Hippocampal formation (tissue), 2 donors: ENCODE measurements at regions not wholly inside any gene's neighbourhood (a gene's known extent, or its start where the extent isn't known, plus 50 kb on each side); places are given as distances from the start of the nearest gene placed in this dataset.
"Not testable (repeated sequence)": the region's sequence is repeated elsewhere in the genome, so short reads cannot be mapped to it uniquely, and the experiment has no call there.

Experiments used
- DNase-seq, 2 donors: peaks; one replicate each; lab custom pipeline; 2025; lab: John Stamatoyannopoulos, UW

DNA sequence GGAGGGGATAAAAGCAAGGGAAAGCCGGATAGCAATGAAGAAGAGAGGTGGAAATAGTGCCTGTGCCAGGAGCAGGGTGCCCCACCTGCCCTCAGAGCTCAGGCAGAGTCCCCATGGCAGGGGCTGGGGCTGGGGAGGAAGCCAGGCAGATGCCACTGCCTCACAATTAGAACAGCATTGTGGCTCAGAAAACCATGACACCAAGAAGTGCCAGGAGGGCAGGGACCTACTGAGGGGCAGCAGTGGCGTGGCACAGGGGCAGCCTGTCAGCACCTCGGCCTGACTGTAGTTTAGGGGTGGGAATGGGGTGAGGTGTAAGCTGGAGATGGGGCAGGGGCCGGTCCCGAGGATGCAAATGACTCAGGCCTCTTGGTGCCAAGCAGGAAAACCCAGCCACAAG is 532.1 kb upstream of the B3GAT1 start:
- no peak for DNase-seq

- no peak for DNase-seq
Measured at GRCh38 chr11:134943544-134943943, 531.5 kb upstream of the B3GAT1 start.

DNA sequence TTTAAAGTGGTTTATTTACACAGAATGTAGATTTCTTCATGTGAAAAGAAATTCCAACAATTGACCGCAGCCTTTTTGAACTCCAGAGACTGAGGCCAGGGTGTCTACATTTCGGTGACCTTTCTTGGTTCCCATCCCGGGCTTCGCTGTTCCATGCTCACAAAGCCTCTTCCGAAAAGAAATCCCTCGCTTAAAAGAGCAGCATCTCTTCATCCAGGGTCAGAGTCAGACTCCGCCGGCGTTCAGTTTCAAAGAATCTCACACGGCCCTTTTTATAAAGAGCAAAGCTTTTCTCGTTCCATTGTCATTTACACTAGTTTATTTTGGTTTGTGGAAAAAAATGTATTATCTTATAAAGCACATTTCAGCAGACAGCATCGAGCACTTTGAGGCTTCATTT is 530.6 kb upstream of the B3GAT1 start:
- no peak for DNase-seq

DNA sequence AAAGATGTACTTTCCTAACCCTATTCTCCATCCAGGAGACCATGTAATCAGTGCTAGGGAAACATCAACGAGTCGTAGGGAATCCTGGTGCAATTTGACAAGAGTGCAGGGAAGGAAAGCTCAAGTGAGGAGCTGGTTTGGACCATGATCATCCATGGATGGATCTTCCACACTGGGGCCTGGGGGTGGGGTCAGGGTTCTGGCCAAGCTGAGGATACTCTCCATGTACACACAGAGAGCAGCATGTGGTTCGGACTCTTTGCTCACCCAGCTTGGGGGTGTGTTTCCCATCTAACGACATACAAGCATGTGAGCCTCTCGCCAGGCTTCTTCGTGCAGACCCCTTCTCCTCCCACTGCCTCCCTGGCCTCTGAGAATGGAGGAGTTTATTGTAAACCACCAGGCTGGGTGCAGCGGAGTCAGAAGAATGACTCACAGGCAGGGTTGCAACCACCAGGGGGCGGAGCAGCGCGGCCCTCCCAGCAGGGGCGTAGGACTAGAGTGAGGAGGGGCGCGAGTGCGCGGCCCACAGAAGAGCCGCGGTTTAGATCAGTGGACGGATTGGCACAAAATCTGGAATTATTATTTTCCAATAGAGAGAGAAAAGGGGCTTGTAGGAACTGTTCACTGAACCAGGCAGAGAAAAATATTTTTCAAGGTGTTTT is 530.0 kb upstream of the B3GAT1 start:
- DNase-seq, result peak in 1 of 2 donors; percentile 13

- no peak for DNase-seq
Measured at GRCh38 chr11:134941326-134941725, 529.3 kb upstream of the B3GAT1 start.

GRCh38 chr11:134940441-134941126 is 528.5 kb upstream of the B3GAT1 start:
- no peak for DNase-seq

GRCh38 chr11:134939905-134940304 is 527.9 kb upstream of the B3GAT1 start:
- DNase-seq, result no peak

DNA sequence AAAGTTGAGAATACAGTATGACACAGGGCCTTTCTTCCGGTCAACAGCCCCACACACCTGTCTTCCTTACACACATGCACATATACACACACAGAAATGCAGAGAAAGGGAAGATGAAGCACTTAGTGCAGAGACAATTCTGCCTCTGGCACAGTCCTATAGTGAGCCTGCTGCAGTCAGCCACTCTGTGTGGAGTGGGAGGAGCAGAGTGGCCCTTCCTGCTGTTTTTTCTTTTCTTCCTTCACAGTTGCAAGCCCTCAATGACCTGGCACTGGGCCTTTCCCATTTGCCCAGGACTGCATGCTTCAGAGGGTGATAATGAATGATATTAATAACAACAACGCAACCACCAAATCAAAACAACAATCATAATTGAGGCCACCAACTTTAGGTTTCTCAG is 527.0 kb upstream of the B3GAT1 start:
- no peak for DNase-seq

DNA sequence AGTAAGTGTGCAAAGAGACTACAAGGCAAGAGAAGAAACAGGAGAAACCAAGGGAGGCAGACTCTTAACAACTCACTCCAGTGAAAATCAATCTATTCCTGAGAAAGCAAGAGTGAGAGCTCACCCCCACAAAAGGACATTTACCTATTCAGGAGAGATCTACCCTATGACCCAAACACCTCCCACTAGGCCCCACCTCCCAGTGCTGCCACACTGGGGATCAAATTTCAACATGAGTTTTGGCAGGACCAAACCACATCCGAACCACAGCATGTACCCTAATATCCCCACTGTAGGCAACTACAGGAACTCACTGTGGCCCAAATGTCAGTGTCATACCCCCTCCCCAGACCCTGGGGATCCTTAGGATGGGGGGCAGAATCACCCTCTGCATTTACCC is 526.2 kb upstream of the B3GAT1 start:
- DNase-seq, result no peak

GRCh38 chr11:134937193-134937592 is 525.2 kb upstream of the B3GAT1 start:
- DNase-seq, result not testable (repeated sequence)

DNA sequence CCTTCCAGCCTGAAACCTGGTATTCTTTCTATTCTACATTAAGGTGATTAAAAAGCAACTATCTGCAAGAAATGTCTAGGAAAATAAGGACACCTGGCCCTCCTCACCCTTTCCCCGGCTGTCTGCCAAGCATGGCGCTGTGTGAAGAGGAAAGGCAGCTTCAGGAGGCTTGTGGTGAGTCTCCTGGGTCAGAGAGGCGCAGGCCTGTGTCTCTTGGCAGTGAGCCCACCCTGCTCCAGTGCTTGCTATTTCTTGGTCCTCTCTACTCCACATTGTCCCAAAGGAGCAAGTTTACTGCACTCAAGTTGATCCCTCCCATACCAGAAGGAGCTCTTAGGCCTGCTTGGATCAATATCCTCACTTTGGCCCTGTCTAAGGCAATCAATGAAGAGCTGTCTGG is 520.7 kb upstream of the B3GAT1 start:
- DNase-seq, result no peak

DNA sequence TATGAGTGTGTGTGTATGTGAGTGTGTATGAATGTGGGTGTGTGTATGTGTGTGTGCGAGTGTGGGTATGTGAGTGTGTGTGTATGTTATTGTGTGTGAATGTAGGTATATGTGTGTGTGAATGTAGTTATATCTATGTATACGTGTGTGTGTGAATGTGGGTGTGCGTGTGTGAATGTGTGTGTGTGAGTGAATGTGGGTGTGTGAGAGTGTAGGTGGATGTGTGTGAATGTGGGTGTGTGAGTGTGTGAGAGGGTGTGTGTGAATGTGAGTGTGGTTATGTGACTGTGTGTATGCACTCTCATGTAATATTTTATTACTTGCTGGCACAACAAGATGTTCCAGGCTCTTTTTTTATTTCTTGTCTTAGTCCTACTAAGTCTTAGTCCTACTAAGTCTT is 513.4 kb upstream of the B3GAT1 start:
- no peak for DNase-seq

- DNase-seq, result no peak
Measured at GRCh38 chr11:134923441-134923840, 511.4 kb upstream of the B3GAT1 start.

DNA sequence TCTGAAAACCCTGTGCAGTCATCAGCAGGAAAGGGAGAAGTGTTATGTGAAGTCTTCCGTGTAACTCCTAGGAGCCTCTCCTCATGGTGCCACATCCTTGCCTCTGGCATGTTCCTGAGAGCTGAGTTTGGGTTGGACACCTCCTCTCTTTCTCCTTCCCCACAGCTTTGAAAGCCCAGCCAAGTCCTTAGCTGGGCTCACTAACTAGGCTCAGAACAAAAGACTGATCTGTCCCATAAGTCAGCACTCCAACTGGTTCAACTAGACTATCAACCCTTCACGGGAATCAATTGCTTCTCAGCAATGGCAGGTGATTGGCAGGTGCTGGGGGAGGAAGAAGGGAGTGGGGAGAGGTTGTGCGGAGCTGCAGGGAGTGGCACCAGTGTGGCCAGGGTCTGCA is 509.9 kb upstream of the B3GAT1 start:
- no peak for DNase-seq

- DNase-seq, result no peak
Measured at GRCh38 chr11:134920851-134921608, 509.0 kb upstream of the B3GAT1 start.

DNA sequence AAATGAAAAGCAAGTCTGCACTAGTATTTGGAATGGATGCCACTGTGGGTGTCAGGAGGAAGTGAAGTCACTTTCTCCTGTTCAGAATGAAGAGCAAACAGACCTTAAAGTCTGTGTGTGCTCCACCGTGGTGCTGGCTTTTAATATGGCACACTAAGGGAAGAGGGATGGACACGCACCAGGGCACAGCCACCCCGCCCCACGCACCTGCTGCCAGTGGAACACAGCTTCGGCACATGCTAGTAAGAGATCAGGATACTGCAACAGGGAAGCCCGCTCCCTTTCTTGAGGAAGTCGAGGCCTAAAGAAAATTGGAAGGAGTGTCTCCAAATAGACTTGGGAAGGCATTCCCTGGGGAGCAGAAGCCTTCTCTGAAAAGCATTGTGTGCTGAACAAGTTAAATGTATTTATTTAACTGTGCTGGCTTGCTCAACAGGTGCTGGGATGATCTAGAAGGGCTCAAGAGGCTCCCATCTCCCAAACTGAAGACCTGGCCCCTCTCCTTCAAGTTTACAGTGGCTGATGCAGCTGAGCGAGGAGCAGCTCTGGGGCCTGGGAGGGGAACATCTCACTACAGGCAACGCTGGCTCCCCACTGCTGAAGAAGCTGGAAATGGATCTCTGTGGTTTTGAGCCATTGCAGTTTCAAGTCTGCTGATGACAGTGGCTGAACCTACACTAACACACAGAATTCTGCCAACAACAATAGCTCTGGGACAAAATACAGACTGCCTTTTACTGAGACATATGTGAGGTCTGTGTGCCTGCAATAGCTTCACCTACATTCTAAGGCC is 504.6 kb upstream of the B3GAT1 start:
- DNase-seq, result no peak

- DNase-seq, result no peak
Measured at GRCh38 chr11:134915881-134916280, 503.8 kb upstream of the B3GAT1 start.

DNA sequence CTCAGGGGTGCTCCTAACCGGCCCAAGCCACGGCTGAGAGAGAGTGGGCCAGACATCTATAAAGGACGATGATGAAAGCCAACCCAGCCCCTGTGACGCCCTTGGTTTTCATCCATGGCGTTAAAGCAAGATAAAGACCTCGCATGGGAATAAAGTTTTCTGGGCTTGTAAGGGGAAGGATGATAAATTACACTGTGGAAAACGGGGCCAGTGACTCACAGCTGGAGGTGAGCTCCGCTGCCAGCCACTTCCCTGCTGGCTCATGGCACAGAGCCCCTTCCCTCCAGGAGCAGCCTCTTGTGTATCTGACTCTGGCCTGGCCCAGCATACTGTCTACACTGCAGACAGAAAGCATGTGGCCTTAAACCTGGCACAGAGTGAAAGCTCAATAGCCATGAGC is 503.2 kb upstream of the B3GAT1 start:
- DNase-seq, result no peak

DNA sequence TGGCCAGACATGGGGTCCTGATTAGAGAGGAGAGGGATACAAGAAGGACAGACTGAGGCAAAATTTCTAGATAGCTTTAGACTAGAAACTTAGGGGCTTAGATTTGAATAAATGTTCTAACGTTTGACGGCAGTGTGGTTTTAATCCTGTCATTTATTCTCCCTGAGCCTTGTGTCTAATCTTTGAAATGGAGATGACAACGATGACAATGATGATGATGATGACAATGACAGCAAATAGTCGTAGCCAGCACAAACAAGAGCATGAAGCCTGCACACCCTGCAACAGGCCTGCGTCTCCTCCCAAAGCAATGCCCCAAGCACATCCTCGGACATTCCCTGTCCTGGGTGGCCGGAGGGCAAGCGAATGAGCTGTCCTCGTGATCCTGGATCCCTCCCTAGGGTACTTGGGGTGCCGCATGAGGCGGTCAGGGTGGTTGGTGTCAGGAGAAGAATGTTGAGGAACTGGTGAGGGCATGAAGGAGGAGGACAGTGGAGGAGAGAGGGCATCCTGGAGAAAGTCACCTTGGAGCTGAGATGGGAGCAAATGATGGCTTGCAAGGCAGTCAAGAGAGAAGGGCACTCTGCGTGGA is 502.1 kb upstream of the B3GAT1 start:
- DNase-seq, result no peak

DNA sequence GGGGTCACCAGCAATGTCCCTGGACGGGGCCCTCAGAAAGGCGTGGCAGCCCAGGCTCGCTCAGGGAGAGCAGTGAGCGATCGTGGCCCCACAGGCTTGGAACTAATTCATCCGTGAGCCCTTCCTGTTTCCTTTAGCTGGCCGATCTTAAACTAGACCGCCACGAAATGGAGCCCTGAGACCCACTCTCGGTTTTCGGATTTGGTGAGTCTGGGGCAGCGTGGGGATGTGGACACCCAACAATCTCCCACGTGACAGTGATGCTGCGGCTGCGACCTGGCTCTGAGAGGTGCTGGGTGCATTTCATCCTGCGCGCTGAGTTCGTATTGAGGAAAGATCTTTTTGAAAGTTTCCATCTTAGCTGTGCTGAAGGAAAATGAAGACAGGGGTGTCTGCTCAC is 501.3 kb upstream of the B3GAT1 start:
- DNase-seq, result no peak

GRCh38 chr11:134911514-134912180 is 499.6 kb upstream of the B3GAT1 start:
- DNase-seq, result no peak
